H1 (cell line): ENCODE measurements at regions not wholly inside any gene's neighbourhood (a gene's known extent, or its start where the extent isn't known, plus 50 kb on each side); places are given as distances from the start of the nearest gene placed in this dataset.

Experiments used
- BRCA1 ChIP-seq: IDR thresholded peaks from 2 replicates; pipeline ENCODE4 v1.6.1; 2012; ENCODE audit warnings: low read depth, low read length, improper control_type of control experiment
- CHD7 ChIP-seq: fragments of 300-600 bp; sonication (generic); IDR thresholded peaks from 2 replicates; pipeline ENCODE4 v1.7.1; 2012; ENCODE audit warnings: low read length, moderate library complexity, mild to moderate bottlenecking, inconsistent platforms; ENCODE audit not compliant: insufficient replicate concordance
- EP300 ChIP-seq, 2 experiments: IDR thresholded peaks; 1 replicate in 1 of 2; 2 replicates in 1 of 2; pipeline ENCODE4 v1.6.1; 2011 to 2012; ENCODE audit warnings: low read depth in 2 of 2, low read length in 2 of 2, mild to moderate bottlenecking in 2 of 2, borderline replicate concordance in 1 of 2, inconsistent platforms in 1 of 2, moderate library complexity in 1 of 2
- JUND ChIP-seq: IDR thresholded peaks from 2 replicates; pipeline ENCODE4 v1.6.1; 2011; ENCODE audit warnings: mild to moderate bottlenecking, improper control_type of control experiment, low read length
- KDM5A ChIP-seq: fragments of 200-600 bp; IDR thresholded peaks from 2 replicates; pipeline ENCODE4 v1.7.1; 2012; ENCODE audit warnings: mild to moderate bottlenecking, low read length, inconsistent platforms, mixed read lengths
- PHF8 ChIP-seq: fragments of 200-600 bp; sonication (generic); conservative IDR thresholded peaks from 2 replicates; pipeline ENCODE4 v1.7.1; 2012; ENCODE audit warnings: low read depth, mild to moderate bottlenecking, inconsistent platforms, low read length, moderate library complexity
- SP1 ChIP-seq: IDR thresholded peaks from 2 replicates; pipeline ENCODE4 v1.6.1; 2011; ENCODE audit warnings: low read depth, low read length
- SP2 ChIP-seq: IDR thresholded peaks from 2 replicates; pipeline ENCODE4 v1.6.1; 2012; ENCODE audit warnings: mild to moderate bottlenecking, low read length, inconsistent platforms
- TAF1 ChIP-seq: IDR thresholded peaks from 2 replicates; pipeline ENCODE4 v1.6.1; 2011; ENCODE audit warnings: mild to moderate bottlenecking, low read depth, low read length

- no peak for TF ChIP-seq CHD7
- no peak for TF ChIP-seq TAF1
- no peak for TF ChIP-seq PHF8
- no peak for TF ChIP-seq SP2
- TF ChIP-seq SP1, result no peak
- no peak for TF ChIP-seq KDM5A
- TF ChIP-seq BRCA1, result no peak
- TF ChIP-seq JUND, result no peak
- TF ChIP-seq EP300 (IDR thresholded peaks at IDR 0.05; ENCODE audit: borderline replicate concordance in 1 of 2, low read depth in 2 of 2, low read length in 2 of 2), result no peak
Measured at GRCh38 chr6:20301256-20301655, 89.0 kb upstream of the MBOAT1 start (continued).
